Astrocyte of the cerebellum (primary cell): ENCODE measurements at regions not wholly inside any gene's neighbourhood (a gene's known extent, or its start where the extent isn't known, plus 50 kb on each side); places are given as distances from the start of the nearest gene placed in this dataset.

Source experiments
- DNase-seq: peaks from one replicate; pipeline ENCODE4 v3.0.0-alpha.2; 2011; ENCODE audit warnings: low read depth
- H3K4me3 ChIP-seq: 2 replicates; pipeline ENCODE4 v1.5.1; 2011; ENCODE audit warnings: mild to moderate bottlenecking, low read depth, low read length, moderate library complexity
- in situ Hi-C: cut with HindIII; loops from 2 replicates; pipeline ENCODE4 v1.10.0; 2017; ENCODE audit warnings: low sequenced_read_pairs
- TF ChIP-seq, protein P1 (sequence below): IDR thresholded peaks from 2 replicates; pipeline ENCODE4 v1.5.1; 2012; ENCODE audit warnings: low read length, low read depth, moderate library complexity, mild to moderate bottlenecking; ENCODE audit errors: missing control alignments

- no peak overlapping the region for H3K4me3 ChIP-seq
- in situ Hi-C loops, result no loop called here
- no peak for DNase-seq
- TF ChIP-seq, protein P1, sequence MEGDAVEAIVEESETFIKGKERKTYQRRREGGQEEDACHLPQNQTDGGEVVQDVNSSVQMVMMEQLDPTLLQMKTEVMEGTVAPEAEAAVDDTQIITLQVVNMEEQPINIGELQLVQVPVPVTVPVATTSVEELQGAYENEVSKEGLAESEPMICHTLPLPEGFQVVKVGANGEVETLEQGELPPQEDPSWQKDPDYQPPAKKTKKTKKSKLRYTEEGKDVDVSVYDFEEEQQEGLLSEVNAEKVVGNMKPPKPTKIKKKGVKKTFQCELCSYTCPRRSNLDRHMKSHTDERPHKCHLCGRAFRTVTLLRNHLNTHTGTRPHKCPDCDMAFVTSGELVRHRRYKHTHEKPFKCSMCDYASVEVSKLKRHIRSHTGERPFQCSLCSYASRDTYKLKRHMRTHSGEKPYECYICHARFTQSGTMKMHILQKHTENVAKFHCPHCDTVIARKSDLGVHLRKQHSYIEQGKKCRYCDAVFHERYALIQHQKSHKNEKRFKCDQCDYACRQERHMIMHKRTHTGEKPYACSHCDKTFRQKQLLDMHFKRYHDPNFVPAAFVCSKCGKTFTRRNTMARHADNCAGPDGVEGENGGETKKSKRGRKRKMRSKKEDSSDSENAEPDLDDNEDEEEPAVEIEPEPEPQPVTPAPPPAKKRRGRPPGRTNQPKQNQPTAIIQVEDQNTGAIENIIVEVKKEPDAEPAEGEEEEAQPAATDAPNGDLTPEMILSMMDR, result no peak
These were observed 248.2 kb upstream of the GPR149 start for GRCh38 chr3:154678041-154678654.

DNA sequence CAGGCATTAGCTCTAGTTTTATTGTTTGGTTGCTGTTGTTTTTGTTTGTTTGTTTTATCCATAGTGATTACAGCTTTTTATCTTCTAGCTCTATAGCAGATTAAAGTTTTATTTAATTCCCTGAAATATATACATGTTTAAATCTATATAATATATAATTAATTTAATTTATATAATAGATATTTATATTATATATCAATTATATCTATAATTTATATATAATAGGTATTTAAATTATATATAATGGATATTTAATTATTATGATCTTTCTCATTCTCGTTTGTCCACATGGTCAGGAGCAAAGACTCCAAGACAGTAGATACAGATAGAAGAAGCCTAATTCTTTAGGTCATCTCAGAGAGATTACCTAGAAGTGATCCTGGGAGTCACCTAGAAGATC lies 238.8 kb upstream of the GPR149 start:
- H3K4me3 ChIP-seq, result no peak overlapping the region
- in situ Hi-C loops, result no loop called here
- DNase-seq, result no peak
- TF ChIP-seq, protein P1, result no peak

- no peak overlapping the region for H3K4me3 ChIP-seq
- DNase-seq, result no peak
- TF ChIP-seq, protein P1, result no peak
- in situ Hi-C loops, result no loop called here
These were observed 238.2 kb upstream of the GPR149 start for GRCh38 chr3:154668187-154668586.

DNA sequence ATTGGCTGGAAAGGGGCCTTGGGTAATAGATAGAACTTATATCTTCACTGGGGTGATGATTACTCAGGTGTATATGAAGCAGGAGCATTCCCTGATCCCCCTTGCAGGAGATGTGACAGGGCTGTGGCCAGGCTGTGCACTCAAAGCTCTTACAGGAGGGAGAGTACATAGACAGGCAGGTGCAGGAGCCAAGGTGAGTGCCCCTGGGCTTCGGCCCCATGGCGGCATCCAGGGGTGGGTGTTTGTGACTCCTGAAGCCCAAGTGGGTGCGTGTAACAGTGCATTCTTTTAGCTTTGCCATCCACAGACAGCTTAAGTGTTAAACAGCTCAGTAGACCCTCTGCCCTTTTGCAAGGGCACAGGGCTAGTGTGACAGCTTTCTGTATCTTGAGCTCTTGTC lies 236.6 kb upstream of the GPR149 start:
- TF ChIP-seq, protein P1, result no peak
- no peak overlapping the region for H3K4me3 ChIP-seq
- in situ Hi-C loops, result no loop called here
- DNase-seq, result no peak

GRCh38 chr3:154664714-154665113 lies 234.7 kb upstream of the GPR149 start:
- in situ Hi-C loops, result no loop called here
- TF ChIP-seq, protein P1, result no peak
- no peak overlapping the region for H3K4me3 ChIP-seq
- DNase-seq, result no peak

DNA sequence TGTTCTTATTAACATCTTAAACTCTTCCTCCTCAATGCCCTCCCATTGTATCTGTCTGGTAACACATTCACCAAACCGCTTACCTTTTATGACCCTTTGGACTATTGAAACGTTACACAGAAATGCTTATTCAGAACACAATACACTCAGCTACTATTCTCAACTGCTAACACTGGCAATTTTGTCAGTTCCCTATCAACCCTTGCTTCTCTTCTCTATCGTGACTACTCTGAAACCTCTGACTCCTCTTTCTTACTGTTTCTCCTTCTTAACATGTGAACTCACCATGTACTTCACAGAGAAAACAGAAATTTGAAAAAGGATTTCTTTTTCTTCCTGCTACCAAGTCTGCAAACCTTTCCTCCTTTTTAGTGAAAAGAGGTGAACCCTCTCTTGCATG lies 232.9 kb upstream of the GPR149 start:
- no peak for DNase-seq
- TF ChIP-seq, protein P1, result no peak
- in situ Hi-C loops, result no loop called here
- no peak overlapping the region for H3K4me3 ChIP-seq
